Liver (tissue), 8 donors: ENCODE measurements at regions not wholly inside any gene's neighbourhood (a gene's known extent, or its start where the extent isn't known, plus 50 kb on each side); places are given as distances from the start of the nearest gene placed in this dataset.

Experiments used
- DNase-seq: peaks from one replicate; pipeline ENCODE4 v3.0.0-alpha.2; 2017; ENCODE audit warnings: low spot score
- H3K27ac ChIP-seq, 2 donors: one replicate each; pipeline ENCODE4 v1.7.0; 2013; ENCODE audit warnings: inconsistent platforms in 2 of 2, low read length in 2 of 2, control low read depth in 1 of 2, low read depth in 1 of 2, mild to moderate bottlenecking in 1 of 2
- H3K27me3 ChIP-seq, 4 donors: one replicate each; pipeline versions ENCODE4 v1.6.1 to v1.7.0; 2013; ENCODE audit warnings: low read length in 3 of 4, inconsistent platforms in 1 of 4, mild to moderate bottlenecking in 1 of 4, moderate library complexity in 1 of 4; ENCODE audit not compliant: control insufficient read depth in 4 of 4, insufficient read depth in 4 of 4
- H3K36me3 ChIP-seq, 4 donors: one replicate each; pipeline versions ENCODE4 v1.6.1 to v1.7.0; 2013; ENCODE audit warnings: low read length in 3 of 4, mild to moderate bottlenecking in 3 of 4, low read depth in 1 of 4, moderate library complexity in 1 of 4; ENCODE audit not compliant: control insufficient read depth in 4 of 4, insufficient read depth in 3 of 4
- H3K4me1 ChIP-seq, 4 donors: one replicate each; pipeline versions ENCODE4 v1.6.1 to v1.7.0; 2013; ENCODE audit warnings: low read length in 3 of 4, mild to moderate bottlenecking in 3 of 4, moderate library complexity in 1 of 4; ENCODE audit not compliant: control insufficient read depth in 4 of 4, insufficient read depth in 4 of 4
- H3K4me3 ChIP-seq, 3 donors: one replicate each; pipeline versions ENCODE4 v1.6.1 to v1.7.0; 2013; ENCODE audit warnings: low read length in 3 of 3, control low read depth in 1 of 3, low read depth in 1 of 3, mild to moderate bottlenecking in 1 of 3
- H3K9ac ChIP-seq, 2 donors: one replicate each; pipeline ENCODE4 v1.7.0; 2013; ENCODE audit warnings: low read length in 2 of 2, mild to moderate bottlenecking in 2 of 2, moderate library complexity in 2 of 2, control low read depth in 1 of 2, low read depth in 1 of 2
- H3K9me3 ChIP-seq, 4 donors: one replicate each; pipeline versions ENCODE4 v1.6.1 to v1.7.0; 2013; ENCODE audit warnings: low read length in 3 of 4; ENCODE audit not compliant: control insufficient read depth in 4 of 4
- ATF3 ChIP-seq: IDR thresholded peaks from 2 replicates; pipeline ENCODE4 v1.6.1; 2016; ENCODE audit warnings: antibody characterized with exemption
- EGR1 ChIP-seq, 2 donors: IDR thresholded peaks; 2 replicates each; pipeline ENCODE4 v1.6.1; 2016 to 2018; ENCODE audit warnings: antibody characterized with exemption in 2 of 2, low read depth in 2 of 2
- FOXA2 ChIP-seq: IDR thresholded peaks from 2 replicates; pipeline ENCODE4 v1.6.1; 2016; ENCODE audit warnings: antibody characterized with exemption
- GABPA ChIP-seq, 2 donors: IDR thresholded peaks in 1 of 2; conservative IDR thresholded peaks in 1 of 2; 2 replicates each; pipeline ENCODE4 v1.6.1; 2016; ENCODE audit warnings: antibody characterized with exemption in 2 of 2, mild to moderate bottlenecking in 1 of 2, moderate library complexity in 1 of 2
- HNF4A ChIP-seq, 2 donors: conservative IDR thresholded peaks; 2 replicates each; pipeline ENCODE4 v1.6.1; 2016; ENCODE audit warnings: antibody characterized with exemption in 2 of 2, mild to moderate bottlenecking in 2 of 2
- HNF4G ChIP-seq: IDR thresholded peaks from 2 replicates; pipeline ENCODE4 v1.6.1; 2016; ENCODE audit warnings: antibody characterized with exemption
- JUND ChIP-seq, 2 donors: IDR thresholded peaks; 2 replicates each; pipeline ENCODE4 v1.6.1; 2016; ENCODE audit warnings: antibody characterized with exemption in 2 of 2
- NR2F2 ChIP-seq: IDR thresholded peaks from 2 replicates; pipeline ENCODE4 v1.6.1; 2016; ENCODE audit warnings: antibody characterized with exemption
- RAD21 ChIP-seq, 2 donors: IDR thresholded peaks; 2 replicates each; pipeline ENCODE4 v1.6.1; 2016; ENCODE audit warnings: antibody characterized with exemption in 2 of 2, mild to moderate bottlenecking in 2 of 2
- REST ChIP-seq: IDR thresholded peaks from 2 replicates; pipeline ENCODE4 v1.6.1; 2016; ENCODE audit warnings: antibody characterized with exemption, mild to moderate bottlenecking
- RXRA ChIP-seq, 2 donors: IDR thresholded peaks; 2 replicates each; pipeline ENCODE4 v1.6.1; 2017 to 2018; ENCODE audit warnings: antibody characterized with exemption in 2 of 2, mild to moderate bottlenecking in 1 of 2
- TAF1 ChIP-seq: conservative IDR thresholded peaks from 2 replicates; pipeline ENCODE4 v1.6.1; 2016; ENCODE audit warnings: antibody characterized with exemption, mild to moderate bottlenecking
- YY1 ChIP-seq: IDR thresholded peaks from 2 replicates; pipeline ENCODE4 v1.6.1; 2016; ENCODE audit warnings: antibody characterized with exemption, mild to moderate bottlenecking
- ZBTB33 ChIP-seq: IDR thresholded peaks from 2 replicates; pipeline ENCODE4 v1.6.1; 2016; ENCODE audit warnings: antibody characterized with exemption
- WGBS: extraction: QIAGEN DNeasy Blood & Tissue Kit; methylation state at CpG from one replicate; pipeline ENCODE4 v1.1.7; 2013; 5-methylcytosine and 5-hydroxymethylcytosine counted together
- TF ChIP-seq, protein P1 (sequence below): fragments of 150-350 bp; IDR thresholded peaks from 2 replicates; pipeline ENCODE4 v1.5.1; 2017; ENCODE audit warnings: improper control_type of control experiment, low read depth, low read length; ENCODE audit not compliant: missing input control
- donor health status: healthy.
- donor health status: healthy.
- donor health status: healthy.
- donor health status: healthy.
- donor health status: healthy.

GRCh38 chr14:59103396-59103795 lies 85.1 kb upstream of the DAAM1 start:
- no peak overlapping the region for H3K9ac ChIP-seq
- no peak for DNase-seq
- H3K36me3 ChIP-seq: no peaks in the 10 kb centered on the region
- no peak overlapping the region for H3K4me3 ChIP-seq
- no peaks in the 10 kb centered on the region for H3K9me3 ChIP-seq
- TF ChIP-seq EGR1 (IDR thresholded peaks at IDR 0.05; ENCODE audit: low read depth in 2 of 2) (no peak), HNF4G (no peak), YY1 (no peak), HNF4A (conservative IDR thresholded peaks at IDR 0.05) (no peak), REST (no peak), GABPA (IDR thresholded peaks at IDR 0.05 in 1 of 2, conservative IDR thresholded peaks at IDR 0.05 in 1 of 2) (no peak)
- 94% methylated on average over 2 of the region's 2 CpGs for WGBS
- H3K27me3 ChIP-seq: peaks cover 0 to 3% (median 0%) of the 10 kb centered on the region in 4 donors
- H3K27ac ChIP-seq: no peak overlapping the region
- no peaks in the 10 kb centered on the region for H3K4me1 ChIP-seq

DNA sequence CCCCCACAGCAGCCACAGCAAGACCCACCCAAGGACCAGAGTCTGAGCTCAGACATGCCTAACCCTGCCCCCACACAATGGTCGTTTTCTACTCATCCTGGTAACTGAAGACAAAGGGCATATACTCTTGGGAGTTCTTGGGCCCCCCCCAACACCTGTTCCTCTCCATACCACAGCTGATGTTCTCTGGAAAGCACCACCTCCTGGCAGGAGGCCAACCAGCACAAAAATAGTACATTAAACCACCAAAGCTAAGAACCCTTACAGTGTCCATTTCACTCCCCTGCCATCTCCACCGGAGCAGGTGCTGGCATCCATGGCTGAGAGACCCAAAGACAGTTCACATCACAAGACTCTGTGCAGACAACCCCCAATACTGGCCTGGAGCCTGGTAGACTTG lies 80.6 kb upstream of the DAAM1 start:
- Histone ChIP-seq H3K9ac (no peak overlapping the region), H3K4me1 (no peaks in the 10 kb centered on the region), H3K27ac (no peak overlapping the region), H3K36me3 (no peaks in the 10 kb centered on the region), H3K9me3 (no peaks in the 10 kb centered on the region), H3K27me3 (no peaks in the 10 kb centered on the region), H3K4me3 (no peak overlapping the region)
- no peak for TF ChIP-seq HNF4G
- no peak for TF ChIP-seq ZBTB33
- TF ChIP-seq, protein P1, sequence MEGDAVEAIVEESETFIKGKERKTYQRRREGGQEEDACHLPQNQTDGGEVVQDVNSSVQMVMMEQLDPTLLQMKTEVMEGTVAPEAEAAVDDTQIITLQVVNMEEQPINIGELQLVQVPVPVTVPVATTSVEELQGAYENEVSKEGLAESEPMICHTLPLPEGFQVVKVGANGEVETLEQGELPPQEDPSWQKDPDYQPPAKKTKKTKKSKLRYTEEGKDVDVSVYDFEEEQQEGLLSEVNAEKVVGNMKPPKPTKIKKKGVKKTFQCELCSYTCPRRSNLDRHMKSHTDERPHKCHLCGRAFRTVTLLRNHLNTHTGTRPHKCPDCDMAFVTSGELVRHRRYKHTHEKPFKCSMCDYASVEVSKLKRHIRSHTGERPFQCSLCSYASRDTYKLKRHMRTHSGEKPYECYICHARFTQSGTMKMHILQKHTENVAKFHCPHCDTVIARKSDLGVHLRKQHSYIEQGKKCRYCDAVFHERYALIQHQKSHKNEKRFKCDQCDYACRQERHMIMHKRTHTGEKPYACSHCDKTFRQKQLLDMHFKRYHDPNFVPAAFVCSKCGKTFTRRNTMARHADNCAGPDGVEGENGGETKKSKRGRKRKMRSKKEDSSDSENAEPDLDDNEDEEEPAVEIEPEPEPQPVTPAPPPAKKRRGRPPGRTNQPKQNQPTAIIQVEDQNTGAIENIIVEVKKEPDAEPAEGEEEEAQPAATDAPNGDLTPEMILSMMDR: no peak
- TF ChIP-seq YY1: no peak
- no peak for TF ChIP-seq NR2F2
- no peak for TF ChIP-seq RXRA (IDR thresholded peaks at IDR 0.05)
- no peak for TF ChIP-seq HNF4A (conservative IDR thresholded peaks at IDR 0.05)
- no peak for TF ChIP-seq JUND (IDR thresholded peaks at IDR 0.05)
- no peak for TF ChIP-seq GABPA (IDR thresholded peaks at IDR 0.05 in 1 of 2, conservative IDR thresholded peaks at IDR 0.05 in 1 of 2)
- no peak for TF ChIP-seq FOXA2
- TF ChIP-seq EGR1 (IDR thresholded peaks at IDR 0.05; ENCODE audit: low read depth in 2 of 2): no peak
- no peak for TF ChIP-seq ATF3
- no peak for TF ChIP-seq TAF1
- TF ChIP-seq RAD21 (IDR thresholded peaks at IDR 0.05): no peak
- DNase-seq: no peak
- 79% methylated on average over 2 of the region's 2 CpGs for WGBS
